ENCODE measurements at regions not wholly inside any gene's neighbourhood (a gene's known extent, or its start where the extent isn't known, plus 50 kb on each side); places are given as distances from the start of the nearest gene placed in this dataset.

DNA sequence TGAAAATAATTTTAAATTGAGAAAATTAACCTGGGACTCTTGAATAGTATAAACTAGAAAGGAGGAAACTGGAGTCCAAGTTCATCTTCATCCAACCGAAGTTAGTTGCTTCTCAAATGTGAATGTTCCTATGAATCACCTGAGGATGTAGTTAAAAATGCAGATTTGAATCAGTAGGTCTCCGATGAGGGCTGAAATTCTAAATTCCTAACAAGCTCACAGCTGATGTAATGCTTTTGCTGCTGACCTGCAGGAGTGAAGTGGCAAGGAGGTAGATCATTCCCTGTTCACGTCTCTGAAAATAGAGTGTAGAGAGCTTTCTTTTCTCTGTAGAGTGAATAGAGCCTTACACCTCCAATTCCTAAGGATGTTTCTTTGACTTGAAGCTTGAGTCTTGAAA lies 685.5 kb downstream of the CPS1 start:
- no peak for DNase-seq

DNA sequence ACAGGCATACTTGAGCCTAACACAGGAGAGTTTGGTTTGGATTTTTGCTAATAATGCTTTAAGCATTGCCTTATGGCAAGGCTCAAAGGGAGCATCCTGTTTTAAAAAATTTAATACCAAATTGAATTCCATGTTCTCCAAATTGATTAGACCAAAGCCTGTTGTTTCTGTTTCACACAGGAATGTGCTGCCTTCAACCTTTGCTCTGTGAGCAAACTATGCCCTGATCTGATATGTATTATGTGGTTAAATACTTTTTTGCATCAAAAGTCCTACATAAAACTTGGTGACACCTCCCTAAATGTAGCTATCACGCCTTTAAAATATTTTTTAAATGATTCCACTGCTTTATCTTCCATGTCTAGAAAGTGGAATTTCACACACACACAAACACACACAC lies 691.4 kb downstream of the CPS1 start:
- no peak for DNase-seq

DNA sequence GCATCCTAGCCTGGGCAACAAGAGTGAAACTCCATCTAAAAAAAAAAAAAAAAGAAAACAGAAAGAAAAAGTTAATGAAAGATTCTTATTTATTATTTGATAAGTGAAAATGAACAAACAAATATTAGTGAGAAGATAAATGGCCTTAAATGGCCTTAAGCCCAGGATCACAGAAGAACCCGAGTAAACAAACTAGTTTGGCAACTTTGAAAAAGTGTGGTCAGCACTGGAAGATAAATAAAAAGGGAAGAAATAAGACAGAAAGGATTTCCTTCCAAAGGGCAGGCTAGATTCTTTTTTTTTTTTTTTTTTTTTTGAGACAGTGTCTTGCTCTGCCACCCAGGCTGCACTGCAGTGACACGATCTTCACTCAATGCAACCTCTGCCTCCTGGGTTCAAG lies 692.4 kb downstream of the CPS1 start:
- no peak for DNase-seq

DNA sequence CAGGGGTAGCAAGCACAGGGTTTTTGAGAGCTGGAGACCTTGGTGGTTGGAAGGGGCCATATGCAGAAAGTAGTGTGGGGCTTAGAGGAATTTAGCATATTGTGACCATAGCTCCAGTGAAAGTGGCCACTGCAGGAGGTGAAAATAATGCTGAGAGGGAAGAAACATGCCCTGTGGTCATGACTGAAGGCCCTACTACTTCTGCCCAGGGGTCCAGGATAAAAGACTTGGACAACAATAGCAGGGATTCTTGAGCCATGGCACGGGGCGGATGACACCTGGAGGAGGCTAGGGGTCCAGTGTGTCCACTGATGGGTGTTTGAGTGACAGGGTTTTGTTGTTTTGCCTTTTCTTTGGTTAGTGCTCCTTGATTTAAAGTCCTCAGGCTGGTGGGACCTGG lies 694.6 kb downstream of the CPS1 start:
- DNase-seq: no peak

GRCh38 chr2:211258646-211259335 lies 702.4 kb downstream of the CPS1 start:
- DNase-seq: no peak

DNA sequence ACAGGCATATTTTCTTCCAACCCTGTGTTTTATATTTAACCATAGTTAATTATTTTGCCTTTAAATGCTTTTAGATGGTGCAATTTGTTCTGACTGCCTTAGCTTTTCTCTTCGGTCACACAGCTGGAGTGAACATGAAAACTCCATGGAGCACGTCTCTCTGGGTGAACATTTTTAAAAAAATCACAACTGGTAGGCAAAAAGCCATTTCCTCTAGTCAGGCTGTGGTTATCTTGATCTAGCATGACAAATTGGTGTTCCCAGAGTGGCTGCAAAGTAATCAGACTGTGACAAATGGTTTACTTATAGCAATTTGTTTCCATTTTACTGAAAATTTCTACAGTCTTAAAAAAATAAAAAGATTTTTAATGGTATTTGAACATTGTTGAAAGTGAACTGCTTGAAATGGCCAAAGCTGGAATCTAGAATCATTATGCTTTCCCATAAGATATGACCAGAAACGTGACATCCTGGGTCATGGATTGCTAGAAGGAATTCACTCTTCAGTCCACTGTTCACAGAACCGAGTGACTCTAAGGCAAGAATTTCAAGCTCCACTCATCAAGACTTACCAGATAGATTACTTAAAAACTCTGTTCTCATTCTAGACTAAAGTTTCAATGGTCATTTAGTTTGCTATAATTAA lies 703.6 kb downstream of the CPS1 start:
- DNase-seq: no peak

GRCh38 chr2:211270257-211270656 lies 713.9 kb downstream of the CPS1 start:
- DNase-seq: no peak

DNA sequence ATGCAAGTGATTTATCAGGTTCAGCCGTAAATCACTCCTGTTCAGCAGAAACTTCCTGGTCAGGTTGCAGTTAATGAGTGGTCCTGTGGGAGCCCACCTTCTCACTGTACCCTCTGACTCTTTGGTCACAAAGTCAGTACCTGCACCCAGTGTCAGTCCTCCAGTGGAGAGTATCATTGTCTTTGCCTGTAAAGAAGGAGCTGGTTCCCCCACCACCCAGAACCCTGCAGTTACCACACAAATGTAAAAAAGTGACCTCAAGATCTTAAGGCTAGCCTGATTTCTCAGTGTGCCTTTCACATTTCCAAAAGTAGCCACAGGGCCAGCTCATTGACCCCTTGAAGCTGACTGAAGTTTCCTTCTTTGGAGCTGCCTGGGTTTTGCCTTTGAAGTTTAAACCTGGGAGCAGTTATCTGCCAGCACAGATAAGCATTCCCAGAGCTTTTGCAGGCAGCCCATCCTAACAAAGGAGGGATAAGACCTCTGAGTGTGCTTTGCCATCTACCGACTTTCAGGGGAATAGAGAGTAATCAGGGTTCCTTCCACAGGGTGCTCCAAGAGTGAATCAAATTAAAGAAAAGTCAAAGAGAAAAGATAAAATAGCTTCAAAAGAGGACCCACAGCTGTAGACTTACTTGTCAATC lies 725.2 kb downstream of the CPS1 start:
- DNase-seq: no peak

DNA sequence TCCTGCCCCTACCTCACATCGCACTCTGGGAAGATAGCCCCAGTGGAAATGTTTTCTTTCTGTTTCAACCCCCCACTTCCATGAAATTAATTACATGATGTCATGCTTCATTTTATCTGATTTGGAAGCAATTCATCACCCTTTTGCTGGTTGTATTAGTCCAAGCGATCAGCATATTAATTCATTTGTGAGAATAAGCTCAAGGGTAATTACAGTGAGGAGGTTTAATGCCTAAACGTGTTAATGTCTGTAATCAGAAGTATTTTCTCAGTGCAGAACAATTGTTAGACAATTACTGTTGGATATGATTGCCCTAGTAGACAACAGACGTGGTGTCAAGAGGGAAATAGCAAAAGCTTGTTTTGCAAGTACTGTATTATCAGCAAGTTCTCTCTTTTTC lies 746.3 kb downstream of the CPS1 start:
- no peak for DNase-seq

- no peak for DNase-seq
These were observed 750.5 kb downstream of the CPS1 start for GRCh38 chr2:211306929-211307328.
